T-cell (primary cell): ENCODE measurements at regions not wholly inside any gene's neighbourhood (a gene's known extent, or its start where the extent isn't known, plus 50 kb on each side); places are given as distances from the start of the nearest gene placed in this dataset.
"Not testable (repeated sequence)": the region's sequence is repeated elsewhere in the genome, so short reads cannot be mapped to it uniquely, and the experiment has no call there.

Experiments used
- ATAC-seq, 4 experiments: fragments of 200-7000 bp in 3 of 4; fragments of 150-1000 bp in 1 of 4; cut with Tn5 transposase; replicated peaks in 1 of 4; 1 replicate in 3 of 4; 2 replicates in 1 of 4; pipeline ENCODE4 v1.10.0; 2021; ENCODE audit warnings: moderate library complexity in 3 of 4, mild to moderate bottlenecking in 2 of 4, moderate number of reproducible peaks in 1 of 4
- CTCF ChIA-PET, 2 donors: fragments of 300-600 bp; sonication (Branson Sonifier 250); formaldehyde crosslinking; loops; one replicate each; lab custom pipeline; 2022; ENCODE audit warnings: antibody characterized with exemption in 2 of 2; lab: Charles Lee
- POLR2A ChIA-PET, 2 donors: fragments of 300-600 bp; sonication (Branson Sonifier 250); formaldehyde crosslinking; loops; one replicate each; lab custom pipeline; 2022; ENCODE audit warnings: antibody characterized with exemption in 2 of 2; lab: Charles Lee
- DNase-seq, 35 experiments: peaks; one replicate each; pipeline versions ENCODE4 v3.0.0 to v3.0.0-alpha.2; 2013 to 2023
- H3K27ac ChIP-seq: one replicate; pipeline ENCODE4 v1.5.1; 2013; ENCODE audit warnings: low read length
- H3K27me3 ChIP-seq, 2 experiments: replicated peaks in 1 of 2; 1 replicate in 1 of 2; 2 replicates in 1 of 2; pipeline versions ENCODE4 v1.6.1 to v1.7.0; 2013; ENCODE audit warnings: low read length in 1 of 2, mixed read lengths in 1 of 2; ENCODE audit not compliant: control insufficient read depth in 2 of 2, insufficient read depth in 2 of 2; ENCODE audit errors: extremely low read depth in 1 of 2
- H3K36me3 ChIP-seq, 2 donors: 1 replicate in 1 of 2; 2 replicates in 1 of 2; pipeline versions ENCODE4 v1.6.1 to v1.7.0; 2013; ENCODE audit warnings: low read length in 1 of 2; ENCODE audit not compliant: control insufficient read depth in 2 of 2, insufficient read depth in 1 of 2; ENCODE audit errors: extremely low read depth in 1 of 2
- H3K4me1 ChIP-seq, 2 experiments: 1 replicate in 1 of 2; 2 replicates in 1 of 2; pipeline versions ENCODE4 v1.6.1 to v1.7.0; 2013; ENCODE audit warnings: low read length in 2 of 2, mixed read lengths in 1 of 2; ENCODE audit not compliant: insufficient read depth in 2 of 2, control insufficient read depth in 1 of 2; ENCODE audit errors: extremely low read depth in 1 of 2
- H3K4me3 ChIP-seq, 2 donors: 1 replicate in 1 of 2; 2 replicates in 1 of 2; pipeline versions ENCODE4 v1.5.1 to v1.7.0; 2013; ENCODE audit warnings: mild to moderate bottlenecking in 2 of 2, low read length in 1 of 2, moderate library complexity in 1 of 2; ENCODE audit not compliant: control insufficient read depth in 1 of 2; ENCODE audit errors: extremely low read depth in 1 of 2
- H3K9me3 ChIP-seq: 2 replicates; pipeline ENCODE4 v1.7.0; 2013
- H3K27ac Mint-ChIP-seq, 2 donors: one replicate each; pipeline ENCODE4 v1.8.0; 2020 to 2021; ENCODE audit warnings: mild to moderate bottlenecking in 2 of 2, mixed read lengths in 2 of 2
- H3K27me3 Mint-ChIP-seq, 2 donors: one replicate each; pipeline ENCODE4 v1.8.0; 2021 to 2022; ENCODE audit warnings: mixed read lengths in 2 of 2
- H3K36me3 Mint-ChIP-seq: one replicate; pipeline ENCODE4 v1.8.0; 2021; ENCODE audit warnings: mixed read lengths
- H3K4me1 Mint-ChIP-seq, 3 donors: one replicate each; pipeline ENCODE4 v1.8.0; 2020 to 2022; ENCODE audit warnings: mixed read lengths in 3 of 3, mild to moderate bottlenecking in 1 of 3
- H3K4me3 Mint-ChIP-seq, 3 donors: one replicate each; pipeline ENCODE4 v1.8.0; 2020 to 2022; ENCODE audit warnings: mild to moderate bottlenecking in 3 of 3, mixed read lengths in 3 of 3, moderate library complexity in 3 of 3
- H3K9me3 Mint-ChIP-seq, 3 donors: one replicate each; pipeline ENCODE4 v1.8.0; 2020 to 2022; ENCODE audit warnings: mixed read lengths in 3 of 3
- WGBS: methylation state at CpG from one replicate; pipeline ENCODE4 v1.1.5; 2013; ENCODE audit warnings: missing lambda C conversion rate; ENCODE audit not compliant: insufficient coverage; 5-methylcytosine and 5-hydroxymethylcytosine counted together

DNA sequence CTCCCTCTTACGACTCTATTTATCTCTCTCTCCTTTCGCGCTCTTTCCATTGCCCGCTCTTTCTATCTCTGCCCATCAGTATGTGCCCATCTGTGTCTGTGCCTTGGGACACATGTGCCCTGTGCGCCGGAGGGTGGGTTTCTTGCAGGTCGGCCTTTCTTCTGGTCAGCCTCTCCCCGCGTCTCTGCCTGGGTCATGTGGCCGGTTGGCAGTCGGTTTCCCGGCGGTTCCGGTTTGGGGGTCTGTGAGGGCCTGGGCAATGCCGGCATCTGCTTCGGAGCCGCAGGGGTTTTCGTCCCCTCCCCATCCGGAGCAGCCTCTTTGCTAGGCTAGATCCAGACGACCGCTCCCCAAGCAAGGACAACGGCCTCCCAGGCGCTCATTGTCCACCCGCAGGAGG lies 1426.0 kb upstream of the PCDH10 start:
- H3K36me3 ChIP-seq, H3K27ac Mint-ChIP-seq, CTCF ChIA-PET, H3K4me3 Mint-ChIP-seq, H3K9me3 Mint-ChIP-seq, H3K4me3 ChIP-seq, H3K27ac ChIP-seq, H3K9me3 ChIP-seq, H3K36me3 Mint-ChIP-seq, H3K27me3 Mint-ChIP-seq, ATAC-seq, POLR2A ChIA-PET, H3K27me3 ChIP-seq, DNase-seq, H3K4me1 Mint-ChIP-seq, H3K4me1 ChIP-seq: not testable (repeated sequence)
- WGBS = no CpG with 5 or more reads among the region's 24 CpGs

DNA sequence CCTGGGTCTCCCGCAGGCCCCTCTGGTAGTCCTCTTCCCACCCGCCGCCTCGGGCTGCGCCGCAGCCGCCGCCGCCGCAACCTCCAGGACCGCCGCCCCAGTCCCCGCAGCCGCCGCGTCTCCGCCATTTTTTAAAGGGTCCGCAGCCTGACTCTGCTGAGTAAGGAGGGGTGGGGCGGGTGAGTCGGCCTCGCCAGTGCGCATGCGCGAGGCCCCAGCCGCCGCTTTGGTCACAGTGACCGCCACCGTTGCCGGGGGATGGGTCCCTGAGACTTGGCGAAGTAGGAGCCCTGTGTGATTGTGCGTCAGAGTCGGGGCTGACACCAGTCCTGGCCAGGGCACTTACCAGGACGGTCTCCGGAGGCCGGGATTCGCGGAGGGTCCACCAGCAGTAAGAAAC lies 1424.2 kb upstream of the PCDH10 start:
- H3K9me3 Mint-ChIP-seq, H3K27ac Mint-ChIP-seq, CTCF ChIA-PET, H3K4me1 Mint-ChIP-seq, H3K36me3 ChIP-seq, H3K27me3 Mint-ChIP-seq, H3K36me3 Mint-ChIP-seq, H3K4me3 ChIP-seq, POLR2A ChIA-PET, H3K4me1 ChIP-seq, ATAC-seq, H3K9me3 ChIP-seq, H3K4me3 Mint-ChIP-seq, H3K27me3 ChIP-seq, H3K27ac ChIP-seq: not testable (repeated sequence)
- WGBS = no CpG with 5 or more reads among the region's 37 CpGs
- DNase-seq = peak in 14 of 35 experiments; percentile 8 to 46 (median 20)

GRCh38 chr4:131725521-131725920 lies 1423.6 kb upstream of the PCDH10 start:
- POLR2A ChIA-PET, H3K4me3 Mint-ChIP-seq, H3K27ac Mint-ChIP-seq, H3K9me3 ChIP-seq, H3K9me3 Mint-ChIP-seq, H3K27ac ChIP-seq, H3K4me1 Mint-ChIP-seq, CTCF ChIA-PET, H3K36me3 ChIP-seq, DNase-seq, H3K4me3 ChIP-seq, H3K4me1 ChIP-seq, ATAC-seq, H3K36me3 Mint-ChIP-seq, H3K27me3 ChIP-seq, H3K27me3 Mint-ChIP-seq: not testable (repeated sequence)
- WGBS = 93% methylated on average over 3 of the region's 29 CpGs

GRCh38 chr4:131726940-131727339 lies 1422.2 kb upstream of the PCDH10 start:
- DNase-seq, H3K36me3 Mint-ChIP-seq, CTCF ChIA-PET, H3K4me1 Mint-ChIP-seq, H3K27ac Mint-ChIP-seq, H3K27me3 Mint-ChIP-seq, H3K36me3 ChIP-seq, H3K9me3 ChIP-seq, H3K4me3 Mint-ChIP-seq, H3K27ac ChIP-seq, H3K4me3 ChIP-seq, H3K9me3 Mint-ChIP-seq, POLR2A ChIA-PET, ATAC-seq, H3K27me3 ChIP-seq, H3K4me1 ChIP-seq: not testable (repeated sequence)
- WGBS = 93% methylated on average over 5 of the region's 28 CpGs

GRCh38 chr4:131727418-131727817 lies 1421.7 kb upstream of the PCDH10 start:
- H3K36me3 ChIP-seq, CTCF ChIA-PET, H3K27ac ChIP-seq, POLR2A ChIA-PET, H3K4me1 ChIP-seq, H3K9me3 Mint-ChIP-seq, H3K9me3 ChIP-seq, H3K36me3 Mint-ChIP-seq, H3K27ac Mint-ChIP-seq, H3K4me1 Mint-ChIP-seq, ATAC-seq, H3K27me3 Mint-ChIP-seq, H3K4me3 ChIP-seq, H3K27me3 ChIP-seq, DNase-seq: not testable (repeated sequence)
- 92% methylated on average over 7 of the region's 40 CpGs for WGBS
- H3K4me3 Mint-ChIP-seq = peak overlapping the region in 1 of 3 donors; percentile 38

DNA sequence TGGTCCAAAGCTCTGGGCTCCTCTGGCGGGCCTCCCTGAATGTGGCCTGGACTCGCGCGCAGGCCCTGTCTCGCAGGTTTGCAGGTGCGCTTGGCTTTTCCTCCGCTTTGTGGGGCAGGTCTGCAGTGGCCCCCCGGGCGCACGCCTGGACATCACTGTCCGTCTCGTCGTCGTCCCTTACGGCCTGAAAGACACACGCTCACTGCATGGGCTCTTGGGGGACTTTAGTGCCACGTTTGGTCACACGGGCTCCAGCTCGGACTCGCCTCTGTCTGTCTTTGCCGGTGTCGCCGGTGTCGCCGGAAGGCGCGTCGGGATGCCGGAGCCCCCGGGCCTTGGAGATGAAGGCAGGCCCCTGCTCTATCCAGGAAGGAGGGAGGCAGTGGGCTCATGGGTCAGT lies 1419.9 kb upstream of the PCDH10 start:
- WGBS = 93% methylated on average over 15 of the region's 30 CpGs
- H3K9me3 Mint-ChIP-seq, H3K27ac Mint-ChIP-seq: not testable (repeated sequence)

DNA sequence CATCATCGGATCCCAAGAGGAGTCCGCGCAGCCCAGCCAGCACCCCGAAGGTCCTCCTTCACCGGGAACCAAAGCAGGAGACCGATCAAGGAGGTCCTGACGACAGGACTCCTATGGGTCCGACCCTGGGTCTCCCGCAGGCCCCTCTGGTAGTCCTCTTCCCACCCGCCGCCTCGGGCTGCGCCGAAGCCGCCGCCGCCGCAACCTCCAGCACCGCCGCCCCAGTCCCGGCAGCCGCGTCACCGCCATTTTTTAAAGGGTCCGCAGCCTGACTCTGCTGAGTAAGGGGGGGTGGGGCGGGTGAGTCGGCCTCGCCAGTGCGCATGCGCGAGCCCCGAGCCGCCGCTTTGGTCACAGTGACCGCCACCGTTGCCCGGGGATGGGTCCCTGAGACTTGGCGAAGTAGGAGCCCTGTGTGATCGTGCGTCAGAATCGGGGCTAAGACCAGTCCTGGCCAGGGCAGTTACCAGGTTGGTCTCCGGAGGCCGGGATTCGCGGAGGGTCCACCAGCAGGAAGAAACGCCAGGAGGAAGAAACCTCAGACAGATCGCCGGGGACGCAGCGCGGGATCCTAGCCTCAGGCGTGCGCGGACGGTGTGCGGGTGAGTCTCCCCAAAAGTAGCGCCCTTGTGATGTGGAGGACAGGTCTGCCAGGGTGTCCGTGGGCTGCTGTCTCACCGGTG lies 1419.2 kb upstream of the PCDH10 start:
- peak in 1 of 35 experiments; percentile 10 for DNase-seq
- H3K27ac ChIP-seq, CTCF ChIA-PET, H3K9me3 ChIP-seq, H3K27ac Mint-ChIP-seq, H3K27me3 ChIP-seq, H3K9me3 Mint-ChIP-seq, POLR2A ChIA-PET, H3K4me1 Mint-ChIP-seq, ATAC-seq, H3K4me3 Mint-ChIP-seq, H3K36me3 ChIP-seq, H3K36me3 Mint-ChIP-seq, H3K27me3 Mint-ChIP-seq, H3K4me1 ChIP-seq, H3K4me3 ChIP-seq: not testable (repeated sequence)
- WGBS = 90% methylated on average over 23 of the region's 59 CpGs

More for the DNA sequence above, 1419.9 kb upstream of the PCDH10 start:
- H3K27me3 ChIP-seq, H3K4me1 ChIP-seq, DNase-seq, CTCF ChIA-PET, H3K36me3 Mint-ChIP-seq, H3K9me3 ChIP-seq, H3K4me3 Mint-ChIP-seq, H3K27me3 Mint-ChIP-seq, H3K27ac ChIP-seq, ATAC-seq, H3K36me3 ChIP-seq, H3K4me1 Mint-ChIP-seq, POLR2A ChIA-PET, H3K4me3 ChIP-seq: not testable (repeated sequence)
